ENCODE measurements at regions not wholly inside any gene's neighbourhood (a gene's known extent, or its start where the extent isn't known, plus 50 kb on each side); places are given as distances from the start of the nearest gene placed in this dataset.
"Not testable (repeated sequence)": the region's sequence is repeated elsewhere in the genome, so short reads cannot be mapped to it uniquely, and the experiment has no call there.

GRCh38 chr10:9289811-9290210 lies 1235.3 kb downstream of the GATA3 start:
- no peak for DNase-seq (ENCODE audit: low read depth)

GRCh38 chr10:9291081-9291480 lies 1236.6 kb downstream of the GATA3 start:
- no peak for DNase-seq (ENCODE audit: low read depth)

GRCh38 chr10:9294132-9294663 lies 1239.7 kb downstream of the GATA3 start:
- DNase-seq (ENCODE audit: low read depth) = no peak

- no peak for DNase-seq (ENCODE audit: low read depth)
Measured at GRCh38 chr10:9294865-9295264, 1240.4 kb downstream of the GATA3 start.

GRCh38 chr10:9296190-9296589 lies 1241.7 kb downstream of the GATA3 start:
- peak; percentile 57 for DNase-seq (ENCODE audit: low read depth)

GRCh38 chr10:9297580-9297979 lies 1243.1 kb downstream of the GATA3 start:
- DNase-seq (ENCODE audit: low read depth) = no peak

GRCh38 chr10:9299966-9300365 lies 1245.5 kb downstream of the GATA3 start:
- no peak for DNase-seq (ENCODE audit: low read depth)

- DNase-seq (ENCODE audit: low read depth) = peak; percentile 12
Measured at GRCh38 chr10:9301148-9301547, 1246.7 kb downstream of the GATA3 start.

- DNase-seq (ENCODE audit: low read depth) = no peak
Measured at GRCh38 chr10:9301554-9301953, 1247.1 kb downstream of the GATA3 start.

GRCh38 chr10:9302140-9302746 lies 1247.8 kb downstream of the GATA3 start:
- DNase-seq (ENCODE audit: low read depth) = peak; percentile 25

GRCh38 chr10:9305018-9305655 lies 1250.6 kb downstream of the GATA3 start:
- peak; percentile 6 for DNase-seq (ENCODE audit: low read depth)

GRCh38 chr10:9311702-9312499 lies 1257.4 kb downstream of the GATA3 start:
- no peak for DNase-seq (ENCODE audit: low read depth)

- DNase-seq (ENCODE audit: low read depth) = no peak
Measured at GRCh38 chr10:9315292-9315691, 1260.8 kb downstream of the GATA3 start.

- DNase-seq (ENCODE audit: low read depth) = peak; percentile 20
Measured at GRCh38 chr10:9331583-9332008, 1277.1 kb downstream of the GATA3 start.

GRCh38 chr10:9334270-9334669 lies 1279.8 kb downstream of the GATA3 start:
- no peak for DNase-seq (ENCODE audit: low read depth)

- no peak for DNase-seq (ENCODE audit: low read depth)
Measured at GRCh38 chr10:9339716-9340115, 1285.2 kb downstream of the GATA3 start.

GRCh38 chr10:9342885-9343570 lies 1288.5 kb downstream of the GATA3 start:
- DNase-seq (ENCODE audit: low read depth) = peak; percentile 10

- DNase-seq (ENCODE audit: low read depth) = not testable (repeated sequence)
Measured at GRCh38 chr10:9347933-9348332, 1293.4 kb downstream of the GATA3 start.

- DNase-seq (ENCODE audit: low read depth) = no peak
Measured at GRCh38 chr10:9357471-9357870, 1303.0 kb downstream of the GATA3 start.

GRCh38 chr10:9362721-9363120 lies 1308.2 kb downstream of the GATA3 start:
- no peak for DNase-seq (ENCODE audit: low read depth)

GRCh38 chr10:9379183-9379582 lies 1324.7 kb downstream of the GATA3 start:
- DNase-seq (ENCODE audit: low read depth) = no peak
